ENCODE measurements at regions not wholly inside any gene's neighbourhood (a gene's known extent, or its start where the extent isn't known, plus 50 kb on each side); places are given as distances from the start of the nearest gene placed in this dataset.

- no peak overlapping the region for H3K4me3 ChIP-seq
- no peaks in the 10 kb centered on the region for H3K27me3 ChIP-seq
- no peaks in the 10 kb centered on the region for H3K9me3 ChIP-seq
- H3K27ac ChIP-seq: no peak overlapping the region
- H3K4me1 ChIP-seq: no peaks in the 10 kb centered on the region
- no peak for DNase-seq (ENCODE audit: low spot score in 2 of 2)
- H3K36me3 ChIP-seq: no peaks in the 10 kb centered on the region
- WGBS: 73% methylated on average over 3 of the region's 3 CpGs
- no peak for TF ChIP-seq CTCF (IDR thresholded peaks at IDR 0.05)
- no peak for TF ChIP-seq EP300 (IDR thresholded peaks at IDR 0.05)
- TF ChIP-seq POLR2AphosphoS5 (IDR thresholded peaks at IDR 0.05): no peak
- TF ChIP-seq POLR2A (IDR thresholded peaks at IDR 0.05): no peak
These were observed 165.1 kb downstream of the ANKRD7 start for GRCh38 chr7:118389629-118390028.

GRCh38 chr7:118404211-118404610 lies 179.7 kb downstream of the ANKRD7 start:
- Histone ChIP-seq H3K27me3 (no peaks in the 10 kb centered on the region), H3K9me3 (no peaks in the 10 kb centered on the region), H3K36me3 (no peaks in the 10 kb centered on the region), H3K4me3 (no peak overlapping the region), H3K27ac (no peak overlapping the region), H3K4me1 (no peaks in the 10 kb centered on the region)
- TF ChIP-seq CTCF (IDR thresholded peaks at IDR 0.05) (no peak), EP300 (IDR thresholded peaks at IDR 0.05) (no peak), POLR2AphosphoS5 (IDR thresholded peaks at IDR 0.05) (no peak), POLR2A (IDR thresholded peaks at IDR 0.05) (no peak)
- DNase-seq (ENCODE audit: low spot score in 2 of 2): no peak
- 95% methylated on average over 2 of the region's 2 CpGs for WGBS

- Histone ChIP-seq H3K27me3 (no peaks in the 10 kb centered on the region), H3K4me1 (no peaks in the 10 kb centered on the region), H3K4me3 (no peak overlapping the region), H3K36me3 (no peaks in the 10 kb centered on the region), H3K27ac (no peak overlapping the region), H3K9me3 (no peaks in the 10 kb centered on the region)
- TF ChIP-seq POLR2AphosphoS5 (IDR thresholded peaks at IDR 0.05) (no peak), EP300 (IDR thresholded peaks at IDR 0.05) (no peak), CTCF (IDR thresholded peaks at IDR 0.05) (no peak), POLR2A (IDR thresholded peaks at IDR 0.05) (no peak)
- no peak for DNase-seq (ENCODE audit: low spot score in 2 of 2)
- 68% methylated on average over 1 of the region's 1 CpG for WGBS
These were observed 193.9 kb downstream of the ANKRD7 start for GRCh38 chr7:118418433-118418832.

- Histone ChIP-seq H3K4me1 (no peaks in the 10 kb centered on the region), H3K36me3 (no peaks in the 10 kb centered on the region), H3K9me3 (no peaks in the 10 kb centered on the region), H3K4me3 (no peak overlapping the region), H3K27ac (no peak overlapping the region), H3K27me3 (no peaks in the 10 kb centered on the region)
- WGBS: 82% methylated on average over 2 of the region's 2 CpGs
- no peak for DNase-seq (ENCODE audit: low spot score in 2 of 2)
- TF ChIP-seq EP300 (IDR thresholded peaks at IDR 0.05) (no peak), POLR2A (IDR thresholded peaks at IDR 0.05) (no peak), POLR2AphosphoS5 (IDR thresholded peaks at IDR 0.05) (no peak), CTCF (IDR thresholded peaks at IDR 0.05) (no peak)
These were observed 196.4 kb downstream of the ANKRD7 start for GRCh38 chr7:118420888-118421287.

DNA sequence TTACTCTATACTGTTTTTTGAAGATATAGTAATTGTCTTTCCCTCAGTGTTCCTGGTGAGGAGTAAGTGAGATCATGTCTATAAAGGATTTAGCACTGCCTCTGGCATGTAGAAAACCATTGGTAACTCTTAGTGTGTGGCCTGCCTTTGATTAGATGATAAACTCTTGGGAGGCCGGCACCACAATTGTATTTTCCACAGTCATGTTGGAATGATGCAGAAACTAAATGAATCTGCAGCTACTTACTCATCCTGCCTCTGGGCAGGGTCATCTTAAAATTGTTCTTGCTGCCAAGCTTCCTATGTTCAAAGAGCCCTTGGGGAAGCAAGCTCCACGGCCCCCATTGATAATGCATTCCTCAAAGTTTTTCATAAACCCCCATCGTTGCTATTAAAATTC lies 204.6 kb downstream of the ANKRD7 start:
- no peaks in the 10 kb centered on the region for H3K27me3 ChIP-seq
- peaks cover 5% of the 10 kb centered on the region for H3K9me3 ChIP-seq
- no peak for DNase-seq (ENCODE audit: low spot score in 2 of 2)
- no peak overlapping the region for H3K4me3 ChIP-seq
- TF ChIP-seq EP300 (IDR thresholded peaks at IDR 0.05) (no peak), POLR2A (IDR thresholded peaks at IDR 0.05) (no peak), CTCF (IDR thresholded peaks at IDR 0.05) (no peak), POLR2AphosphoS5 (IDR thresholded peaks at IDR 0.05) (no peak)
- H3K4me1 ChIP-seq: no peaks in the 10 kb centered on the region
- no peak overlapping the region for H3K27ac ChIP-seq
- WGBS: 34% methylated on average over 3 of the region's 3 CpGs
- H3K36me3 ChIP-seq: no peaks in the 10 kb centered on the region
